GM23338 (cell line): ENCODE measurements at regions not wholly inside any gene's neighbourhood (a gene's known extent, or its start where the extent isn't known, plus 50 kb on each side); places are given as distances from the start of the nearest gene placed in this dataset.

Experiments
- EZH2 ChIP-seq: fragments of 200-600 bp; sonication (generic); IDR thresholded peaks from one replicate; pipeline ENCODE4 v1.8.0; 2017; ENCODE audit warnings: antibody characterized with exemption, mild to moderate bottlenecking, low read depth; ENCODE audit not compliant: unreplicated experiment
- POLR2AphosphoS5 ChIP-seq: IDR thresholded peaks from 2 replicates; pipeline ENCODE4 v1.6.1; 2016; ENCODE audit warnings: antibody characterized with exemption, low read depth
- ZNF331 ChIP-seq: fragments of 250-450 bp; sonication (Bioruptor Pico); IDR thresholded peaks from 2 replicates; pipeline ENCODE4 v1.5.0; 2020; ENCODE audit warnings: low read depth, mild to moderate bottlenecking, moderate library complexity
- TF ChIP-seq, protein P1 (sequence below), 2 experiments: fragments of 200-600 bp in 1 of 2; sonication (generic) in 1 of 2; conservative IDR thresholded peaks; 2 replicates each; pipeline versions ENCODE4 v1.5.1 to v1.6.1; 2016 to 2017; ENCODE audit warnings: antibody characterized with exemption in 2 of 2, low read depth in 2 of 2, mild to moderate bottlenecking in 2 of 2, moderate library complexity in 1 of 2
- TF ChIP-seq, protein P2 (sequence below): IDR thresholded peaks from one replicate; pipeline ENCODE4 v1.6.1; 2018; ENCODE audit warnings: antibody characterized with exemption; ENCODE audit not compliant: unreplicated experiment
- TF ChIP-seq, protein P3 (sequence below): fragments of 250-450 bp; sonication (Bioruptor Pico); IDR thresholded peaks from 2 replicates; pipeline ENCODE4 v1.5.0; 2020; ENCODE audit warnings: mild to moderate bottlenecking, moderate library complexity
- TF ChIP-seq, protein P4 (sequence below): IDR thresholded peaks from 2 replicates; pipeline ENCODE4 v1.6.1; 2016; ENCODE audit warnings: antibody characterized with exemption

DNA sequence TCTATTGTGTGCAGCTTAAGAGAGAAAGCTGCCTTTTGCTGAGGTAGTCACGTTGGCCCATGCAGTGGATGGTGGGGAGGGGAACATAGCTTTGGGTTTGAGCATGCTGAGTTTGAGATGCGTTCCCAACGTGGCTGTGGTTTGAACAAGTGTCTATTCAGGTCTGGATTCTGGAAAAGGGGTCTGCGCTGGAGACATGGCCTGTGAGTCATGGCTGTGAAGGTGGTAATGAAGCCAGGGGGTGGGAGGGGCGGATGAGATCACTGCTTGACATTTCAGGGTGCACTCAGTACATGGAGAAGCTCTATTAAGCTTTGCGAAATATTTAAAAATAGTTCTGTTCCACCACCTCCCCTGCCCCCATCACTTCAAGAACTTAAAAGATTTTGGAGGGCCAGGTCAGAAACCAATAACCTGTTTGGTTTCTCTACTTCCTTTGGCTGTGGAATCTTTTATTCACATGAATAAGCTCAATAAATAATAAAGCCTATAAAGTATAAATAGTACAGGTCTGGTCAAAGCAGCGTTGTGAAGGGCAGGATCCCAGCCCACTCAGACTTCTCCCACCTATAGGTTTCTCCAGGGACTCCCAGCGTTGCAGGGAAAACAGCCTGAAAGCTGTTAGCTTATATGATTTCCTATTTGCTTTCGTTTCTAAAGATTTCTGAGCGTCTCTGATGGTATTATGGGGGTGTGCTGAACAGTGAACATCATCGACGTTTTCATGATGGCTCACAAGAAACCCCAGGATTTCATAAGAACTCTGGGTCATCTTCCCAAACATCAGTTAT lies 189.9 kb downstream of the NSG2 start:
- TF ChIP-seq, protein P1, sequence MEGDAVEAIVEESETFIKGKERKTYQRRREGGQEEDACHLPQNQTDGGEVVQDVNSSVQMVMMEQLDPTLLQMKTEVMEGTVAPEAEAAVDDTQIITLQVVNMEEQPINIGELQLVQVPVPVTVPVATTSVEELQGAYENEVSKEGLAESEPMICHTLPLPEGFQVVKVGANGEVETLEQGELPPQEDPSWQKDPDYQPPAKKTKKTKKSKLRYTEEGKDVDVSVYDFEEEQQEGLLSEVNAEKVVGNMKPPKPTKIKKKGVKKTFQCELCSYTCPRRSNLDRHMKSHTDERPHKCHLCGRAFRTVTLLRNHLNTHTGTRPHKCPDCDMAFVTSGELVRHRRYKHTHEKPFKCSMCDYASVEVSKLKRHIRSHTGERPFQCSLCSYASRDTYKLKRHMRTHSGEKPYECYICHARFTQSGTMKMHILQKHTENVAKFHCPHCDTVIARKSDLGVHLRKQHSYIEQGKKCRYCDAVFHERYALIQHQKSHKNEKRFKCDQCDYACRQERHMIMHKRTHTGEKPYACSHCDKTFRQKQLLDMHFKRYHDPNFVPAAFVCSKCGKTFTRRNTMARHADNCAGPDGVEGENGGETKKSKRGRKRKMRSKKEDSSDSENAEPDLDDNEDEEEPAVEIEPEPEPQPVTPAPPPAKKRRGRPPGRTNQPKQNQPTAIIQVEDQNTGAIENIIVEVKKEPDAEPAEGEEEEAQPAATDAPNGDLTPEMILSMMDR (conservative IDR thresholded peaks at IDR 0.05; ENCODE audit: low read depth in 2 of 2) = no peak
- no peak for TF ChIP-seq EZH2
- TF ChIP-seq ZNF331 (CRISPR knock-in tag) = no peak
- TF ChIP-seq, protein P2, sequence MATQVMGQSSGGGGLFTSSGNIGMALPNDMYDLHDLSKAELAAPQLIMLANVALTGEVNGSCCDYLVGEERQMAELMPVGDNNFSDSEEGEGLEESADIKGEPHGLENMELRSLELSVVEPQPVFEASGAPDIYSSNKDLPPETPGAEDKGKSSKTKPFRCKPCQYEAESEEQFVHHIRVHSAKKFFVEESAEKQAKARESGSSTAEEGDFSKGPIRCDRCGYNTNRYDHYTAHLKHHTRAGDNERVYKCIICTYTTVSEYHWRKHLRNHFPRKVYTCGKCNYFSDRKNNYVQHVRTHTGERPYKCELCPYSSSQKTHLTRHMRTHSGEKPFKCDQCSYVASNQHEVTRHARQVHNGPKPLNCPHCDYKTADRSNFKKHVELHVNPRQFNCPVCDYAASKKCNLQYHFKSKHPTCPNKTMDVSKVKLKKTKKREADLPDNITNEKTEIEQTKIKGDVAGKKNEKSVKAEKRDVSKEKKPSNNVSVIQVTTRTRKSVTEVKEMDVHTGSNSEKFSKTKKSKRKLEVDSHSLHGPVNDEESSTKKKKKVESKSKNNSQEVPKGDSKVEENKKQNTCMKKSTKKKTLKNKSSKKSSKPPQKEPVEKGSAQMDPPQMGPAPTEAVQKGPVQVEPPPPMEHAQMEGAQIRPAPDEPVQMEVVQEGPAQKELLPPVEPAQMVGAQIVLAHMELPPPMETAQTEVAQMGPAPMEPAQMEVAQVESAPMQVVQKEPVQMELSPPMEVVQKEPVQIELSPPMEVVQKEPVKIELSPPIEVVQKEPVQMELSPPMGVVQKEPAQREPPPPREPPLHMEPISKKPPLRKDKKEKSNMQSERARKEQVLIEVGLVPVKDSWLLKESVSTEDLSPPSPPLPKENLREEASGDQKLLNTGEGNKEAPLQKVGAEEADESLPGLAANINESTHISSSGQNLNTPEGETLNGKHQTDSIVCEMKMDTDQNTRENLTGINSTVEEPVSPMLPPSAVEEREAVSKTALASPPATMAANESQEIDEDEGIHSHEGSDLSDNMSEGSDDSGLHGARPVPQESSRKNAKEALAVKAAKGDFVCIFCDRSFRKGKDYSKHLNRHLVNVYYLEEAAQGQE = no peak
- TF ChIP-seq, protein P3, sequence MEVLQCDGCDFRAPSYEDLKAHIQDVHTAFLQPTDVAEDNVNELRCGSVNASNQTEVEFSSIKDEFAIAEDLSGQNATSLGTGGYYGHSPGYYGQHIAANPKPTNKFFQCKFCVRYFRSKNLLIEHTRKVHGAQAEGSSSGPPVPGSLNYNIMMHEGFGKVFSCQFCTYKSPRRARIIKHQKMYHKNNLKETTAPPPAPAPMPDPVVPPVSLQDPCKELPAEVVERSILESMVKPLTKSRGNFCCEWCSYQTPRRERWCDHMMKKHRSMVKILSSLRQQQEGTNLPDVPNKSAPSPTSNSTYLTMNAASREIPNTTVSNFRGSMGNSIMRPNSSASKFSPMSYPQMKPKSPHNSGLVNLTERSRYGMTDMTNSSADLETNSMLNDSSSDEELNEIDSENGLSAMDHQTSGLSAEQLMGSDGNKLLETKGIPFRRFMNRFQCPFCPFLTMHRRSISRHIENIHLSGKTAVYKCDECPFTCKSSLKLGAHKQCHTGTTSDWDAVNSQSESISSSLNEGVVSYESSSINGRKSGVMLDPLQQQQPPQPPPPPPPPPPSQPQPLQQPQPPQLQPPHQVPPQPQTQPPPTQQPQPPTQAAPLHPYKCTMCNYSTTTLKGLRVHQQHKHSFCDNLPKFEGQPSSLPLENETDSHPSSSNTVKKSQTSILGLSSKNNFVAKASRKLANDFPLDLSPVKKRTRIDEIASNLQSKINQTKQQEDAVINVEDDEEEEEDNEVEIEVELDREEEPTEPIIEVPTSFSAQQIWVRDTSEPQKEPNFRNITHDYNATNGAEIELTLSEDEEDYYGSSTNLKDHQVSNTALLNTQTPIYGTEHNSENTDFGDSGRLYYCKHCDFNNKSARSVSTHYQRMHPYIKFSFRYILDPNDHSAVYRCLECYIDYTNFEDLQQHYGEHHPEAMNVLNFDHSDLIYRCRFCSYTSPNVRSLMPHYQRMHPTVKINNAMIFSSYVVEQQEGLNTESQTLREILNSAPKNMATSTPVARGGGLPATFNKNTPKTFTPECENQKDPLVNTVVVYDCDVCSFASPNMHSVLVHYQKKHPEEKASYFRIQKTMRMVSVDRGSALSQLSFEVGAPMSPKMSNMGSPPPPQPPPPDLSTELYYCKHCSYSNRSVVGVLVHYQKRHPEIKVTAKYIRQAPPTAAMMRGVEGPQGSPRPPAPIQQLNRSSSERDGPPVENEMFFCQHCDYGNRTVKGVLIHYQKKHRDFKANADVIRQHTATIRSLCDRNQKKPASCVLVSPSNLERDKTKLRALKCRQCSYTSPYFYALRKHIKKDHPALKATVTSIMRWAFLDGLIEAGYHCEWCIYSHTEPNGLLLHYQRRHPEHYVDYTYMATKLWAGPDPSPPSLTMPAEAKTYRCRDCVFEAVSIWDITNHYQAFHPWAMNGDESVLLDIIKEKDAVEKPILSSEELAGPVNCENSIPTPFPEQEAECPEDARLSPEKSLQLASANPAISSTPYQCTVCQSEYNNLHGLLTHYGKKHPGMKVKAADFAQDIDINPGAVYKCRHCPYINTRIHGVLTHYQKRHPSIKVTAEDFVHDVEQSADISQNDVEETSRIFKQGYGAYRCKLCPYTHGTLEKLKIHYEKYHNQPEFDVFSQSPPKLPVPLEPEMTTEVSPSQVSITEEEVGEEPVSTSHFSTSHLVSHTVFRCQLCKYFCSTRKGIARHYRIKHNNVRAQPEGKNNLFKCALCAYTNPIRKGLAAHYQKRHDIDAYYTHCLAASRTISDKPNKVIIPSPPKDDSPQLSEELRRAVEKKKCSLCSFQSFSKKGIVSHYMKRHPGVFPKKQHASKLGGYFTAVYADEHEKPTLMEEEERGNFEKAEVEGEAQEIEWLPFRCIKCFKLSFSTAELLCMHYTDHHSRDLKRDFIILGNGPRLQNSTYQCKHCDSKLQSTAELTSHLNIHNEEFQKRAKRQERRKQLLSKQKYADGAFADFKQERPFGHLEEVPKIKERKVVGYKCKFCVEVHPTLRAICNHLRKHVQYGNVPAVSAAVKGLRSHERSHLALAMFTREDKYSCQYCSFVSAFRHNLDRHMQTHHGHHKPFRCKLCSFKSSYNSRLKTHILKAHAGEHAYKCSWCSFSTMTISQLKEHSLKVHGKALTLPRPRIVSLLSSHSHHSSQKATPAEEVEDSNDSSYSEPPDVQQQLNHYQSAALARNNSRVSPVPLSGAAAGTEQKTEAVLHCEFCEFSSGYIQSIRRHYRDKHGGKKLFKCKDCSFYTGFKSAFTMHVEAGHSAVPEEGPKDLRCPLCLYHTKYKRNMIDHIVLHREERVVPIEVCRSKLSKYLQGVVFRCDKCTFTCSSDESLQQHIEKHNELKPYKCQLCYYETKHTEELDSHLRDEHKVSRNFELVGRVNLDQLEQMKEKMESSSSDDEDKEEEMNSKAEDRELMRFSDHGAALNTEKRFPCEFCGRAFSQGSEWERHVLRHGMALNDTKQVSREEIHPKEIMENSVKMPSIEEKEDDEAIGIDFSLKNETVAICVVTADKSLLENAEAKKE (CRISPR knock-in tag) = no peak
- TF ChIP-seq POLR2AphosphoS5 = no peak
- TF ChIP-seq, protein P4, sequence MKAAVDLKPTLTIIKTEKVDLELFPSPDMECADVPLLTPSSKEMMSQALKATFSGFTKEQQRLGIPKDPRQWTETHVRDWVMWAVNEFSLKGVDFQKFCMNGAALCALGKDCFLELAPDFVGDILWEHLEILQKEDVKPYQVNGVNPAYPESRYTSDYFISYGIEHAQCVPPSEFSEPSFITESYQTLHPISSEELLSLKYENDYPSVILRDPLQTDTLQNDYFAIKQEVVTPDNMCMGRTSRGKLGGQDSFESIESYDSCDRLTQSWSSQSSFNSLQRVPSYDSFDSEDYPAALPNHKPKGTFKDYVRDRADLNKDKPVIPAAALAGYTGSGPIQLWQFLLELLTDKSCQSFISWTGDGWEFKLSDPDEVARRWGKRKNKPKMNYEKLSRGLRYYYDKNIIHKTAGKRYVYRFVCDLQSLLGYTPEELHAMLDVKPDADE = no peak
